Liver (tissue), 8 donors: ENCODE measurements at regions not wholly inside any gene's neighbourhood (a gene's known extent, or its start where the extent isn't known, plus 50 kb on each side); places are given as distances from the start of the nearest gene placed in this dataset.

ENCODE experiments used
- DNase-seq: peaks from one replicate; pipeline ENCODE4 v3.0.0-alpha.2; 2017; ENCODE audit warnings: low spot score
- H3K27ac ChIP-seq, 2 donors: one replicate each; pipeline ENCODE4 v1.7.0; 2013; ENCODE audit warnings: inconsistent platforms in 2 of 2, low read length in 2 of 2, control low read depth in 1 of 2, low read depth in 1 of 2, mild to moderate bottlenecking in 1 of 2
- H3K27me3 ChIP-seq, 4 donors: one replicate each; pipeline versions ENCODE4 v1.6.1 to v1.7.0; 2013; ENCODE audit warnings: low read length in 3 of 4, inconsistent platforms in 1 of 4, mild to moderate bottlenecking in 1 of 4, moderate library complexity in 1 of 4; ENCODE audit not compliant: control insufficient read depth in 4 of 4, insufficient read depth in 4 of 4
- H3K36me3 ChIP-seq, 4 donors: one replicate each; pipeline versions ENCODE4 v1.6.1 to v1.7.0; 2013; ENCODE audit warnings: low read length in 3 of 4, mild to moderate bottlenecking in 3 of 4, low read depth in 1 of 4, moderate library complexity in 1 of 4; ENCODE audit not compliant: control insufficient read depth in 4 of 4, insufficient read depth in 3 of 4
- H3K4me1 ChIP-seq, 4 donors: one replicate each; pipeline versions ENCODE4 v1.6.1 to v1.7.0; 2013; ENCODE audit warnings: low read length in 3 of 4, mild to moderate bottlenecking in 3 of 4, moderate library complexity in 1 of 4; ENCODE audit not compliant: control insufficient read depth in 4 of 4, insufficient read depth in 4 of 4
- H3K4me3 ChIP-seq, 3 donors: one replicate each; pipeline versions ENCODE4 v1.6.1 to v1.7.0; 2013; ENCODE audit warnings: low read length in 3 of 3, control low read depth in 1 of 3, low read depth in 1 of 3, mild to moderate bottlenecking in 1 of 3
- H3K9ac ChIP-seq, 2 donors: one replicate each; pipeline ENCODE4 v1.7.0; 2013; ENCODE audit warnings: low read length in 2 of 2, mild to moderate bottlenecking in 2 of 2, moderate library complexity in 2 of 2, control low read depth in 1 of 2, low read depth in 1 of 2
- H3K9me3 ChIP-seq, 4 donors: one replicate each; pipeline versions ENCODE4 v1.6.1 to v1.7.0; 2013; ENCODE audit warnings: low read length in 3 of 4; ENCODE audit not compliant: control insufficient read depth in 4 of 4
- EGR1 ChIP-seq, 2 donors: IDR thresholded peaks; 2 replicates each; pipeline ENCODE4 v1.6.1; 2016 to 2018; ENCODE audit warnings: antibody characterized with exemption in 2 of 2, low read depth in 2 of 2
- FOXA1 ChIP-seq: IDR thresholded peaks from 2 replicates; pipeline ENCODE4 v1.6.1; 2016; ENCODE audit warnings: antibody characterized with exemption
- FOXA2 ChIP-seq: IDR thresholded peaks from 2 replicates; pipeline ENCODE4 v1.6.1; 2016; ENCODE audit warnings: antibody characterized with exemption
- GABPA ChIP-seq, 2 donors: IDR thresholded peaks in 1 of 2; conservative IDR thresholded peaks in 1 of 2; 2 replicates each; pipeline ENCODE4 v1.6.1; 2016; ENCODE audit warnings: antibody characterized with exemption in 2 of 2, mild to moderate bottlenecking in 1 of 2, moderate library complexity in 1 of 2
- HNF4A ChIP-seq, 2 donors: conservative IDR thresholded peaks; 2 replicates each; pipeline ENCODE4 v1.6.1; 2016; ENCODE audit warnings: antibody characterized with exemption in 2 of 2, mild to moderate bottlenecking in 2 of 2
- HNF4G ChIP-seq: IDR thresholded peaks from 2 replicates; pipeline ENCODE4 v1.6.1; 2016; ENCODE audit warnings: antibody characterized with exemption
- JUND ChIP-seq, 2 donors: IDR thresholded peaks; 2 replicates each; pipeline ENCODE4 v1.6.1; 2016; ENCODE audit warnings: antibody characterized with exemption in 2 of 2
- NR2F2 ChIP-seq: IDR thresholded peaks from 2 replicates; pipeline ENCODE4 v1.6.1; 2016; ENCODE audit warnings: antibody characterized with exemption
- RAD21 ChIP-seq, 2 donors: IDR thresholded peaks; 2 replicates each; pipeline ENCODE4 v1.6.1; 2016; ENCODE audit warnings: antibody characterized with exemption in 2 of 2, mild to moderate bottlenecking in 2 of 2
- RXRA ChIP-seq, 2 donors: IDR thresholded peaks; 2 replicates each; pipeline ENCODE4 v1.6.1; 2017 to 2018; ENCODE audit warnings: antibody characterized with exemption in 2 of 2, mild to moderate bottlenecking in 1 of 2
- SP1 ChIP-seq: IDR thresholded peaks from 2 replicates; pipeline ENCODE4 v1.6.1; 2018; ENCODE audit warnings: antibody characterized with exemption, mild to moderate bottlenecking
- TAF1 ChIP-seq: conservative IDR thresholded peaks from 2 replicates; pipeline ENCODE4 v1.6.1; 2016; ENCODE audit warnings: antibody characterized with exemption, mild to moderate bottlenecking
- YY1 ChIP-seq: IDR thresholded peaks from 2 replicates; pipeline ENCODE4 v1.6.1; 2016; ENCODE audit warnings: antibody characterized with exemption, mild to moderate bottlenecking
- WGBS: extraction: QIAGEN DNeasy Blood & Tissue Kit; methylation state at CpG from one replicate; pipeline ENCODE4 v1.1.7; 2013; 5-methylcytosine and 5-hydroxymethylcytosine counted together
- TF ChIP-seq, protein P1 (sequence below): IDR thresholded peaks from 2 replicates; pipeline ENCODE4 v1.6.1; 2016; ENCODE audit warnings: antibody characterized with exemption, mild to moderate bottlenecking
- TF ChIP-seq, protein P2 (sequence below): IDR thresholded peaks from 2 replicates; pipeline ENCODE4 v1.6.1; 2016; ENCODE audit warnings: antibody characterized with exemption
- TF ChIP-seq, protein P3 (sequence below): IDR thresholded peaks from 2 replicates; pipeline ENCODE4 v1.6.1; 2016; ENCODE audit warnings: antibody characterized with exemption
- TF ChIP-seq, protein P4 (sequence below): fragments of 150-350 bp; IDR thresholded peaks from 2 replicates; pipeline ENCODE4 v1.5.1; 2017; ENCODE audit warnings: improper control_type of control experiment, low read depth, low read length; ENCODE audit not compliant: missing input control
- TF ChIP-seq, protein P5 (sequence below): IDR thresholded peaks from 2 replicates; pipeline ENCODE4 v1.6.1; 2016; ENCODE audit warnings: antibody characterized with exemption
- donor health status: healthy.
- donor health status: healthy.
- donor health status: healthy.
- donor health status: healthy.
- donor health status: healthy.

DNA sequence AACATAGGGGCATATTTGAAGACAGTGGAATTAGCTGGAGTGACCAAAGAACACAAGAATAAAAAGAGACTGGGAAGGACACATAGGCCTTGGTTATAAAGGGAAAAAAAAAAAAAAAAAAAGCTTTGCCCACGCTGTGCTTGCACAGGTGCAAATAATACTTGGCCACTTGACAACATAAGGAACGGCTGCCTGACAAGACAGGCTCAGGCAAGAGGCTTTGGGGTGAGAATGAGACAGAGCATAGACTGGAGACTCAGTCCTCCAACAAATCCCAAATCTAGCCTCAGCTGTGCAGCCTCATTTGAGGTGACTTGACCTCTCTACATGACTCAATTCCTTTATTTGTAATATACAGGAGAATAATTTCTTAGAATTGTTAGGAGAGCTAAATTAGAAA is 332.8 kb upstream of the DYNLRB2 start:
- no peaks in the 10 kb centered on the region for H3K4me1 ChIP-seq
- no peak for TF ChIP-seq JUND (IDR thresholded peaks at IDR 0.05)
- TF ChIP-seq, protein P1, sequence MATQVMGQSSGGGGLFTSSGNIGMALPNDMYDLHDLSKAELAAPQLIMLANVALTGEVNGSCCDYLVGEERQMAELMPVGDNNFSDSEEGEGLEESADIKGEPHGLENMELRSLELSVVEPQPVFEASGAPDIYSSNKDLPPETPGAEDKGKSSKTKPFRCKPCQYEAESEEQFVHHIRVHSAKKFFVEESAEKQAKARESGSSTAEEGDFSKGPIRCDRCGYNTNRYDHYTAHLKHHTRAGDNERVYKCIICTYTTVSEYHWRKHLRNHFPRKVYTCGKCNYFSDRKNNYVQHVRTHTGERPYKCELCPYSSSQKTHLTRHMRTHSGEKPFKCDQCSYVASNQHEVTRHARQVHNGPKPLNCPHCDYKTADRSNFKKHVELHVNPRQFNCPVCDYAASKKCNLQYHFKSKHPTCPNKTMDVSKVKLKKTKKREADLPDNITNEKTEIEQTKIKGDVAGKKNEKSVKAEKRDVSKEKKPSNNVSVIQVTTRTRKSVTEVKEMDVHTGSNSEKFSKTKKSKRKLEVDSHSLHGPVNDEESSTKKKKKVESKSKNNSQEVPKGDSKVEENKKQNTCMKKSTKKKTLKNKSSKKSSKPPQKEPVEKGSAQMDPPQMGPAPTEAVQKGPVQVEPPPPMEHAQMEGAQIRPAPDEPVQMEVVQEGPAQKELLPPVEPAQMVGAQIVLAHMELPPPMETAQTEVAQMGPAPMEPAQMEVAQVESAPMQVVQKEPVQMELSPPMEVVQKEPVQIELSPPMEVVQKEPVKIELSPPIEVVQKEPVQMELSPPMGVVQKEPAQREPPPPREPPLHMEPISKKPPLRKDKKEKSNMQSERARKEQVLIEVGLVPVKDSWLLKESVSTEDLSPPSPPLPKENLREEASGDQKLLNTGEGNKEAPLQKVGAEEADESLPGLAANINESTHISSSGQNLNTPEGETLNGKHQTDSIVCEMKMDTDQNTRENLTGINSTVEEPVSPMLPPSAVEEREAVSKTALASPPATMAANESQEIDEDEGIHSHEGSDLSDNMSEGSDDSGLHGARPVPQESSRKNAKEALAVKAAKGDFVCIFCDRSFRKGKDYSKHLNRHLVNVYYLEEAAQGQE = no peak
- TF ChIP-seq FOXA2 = no peak
- TF ChIP-seq EGR1 (IDR thresholded peaks at IDR 0.05; ENCODE audit: low read depth in 2 of 2) = no peak
- TF ChIP-seq RAD21 (IDR thresholded peaks at IDR 0.05) = no peak
- TF ChIP-seq HNF4G = no peak
- TF ChIP-seq SP1 = no peak
- TF ChIP-seq, protein P2, sequence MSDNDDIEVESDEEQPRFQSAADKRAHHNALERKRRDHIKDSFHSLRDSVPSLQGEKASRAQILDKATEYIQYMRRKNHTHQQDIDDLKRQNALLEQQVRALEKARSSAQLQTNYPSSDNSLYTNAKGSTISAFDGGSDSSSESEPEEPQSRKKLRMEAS = no peak
- no peak for TF ChIP-seq FOXA1
- no peak for TF ChIP-seq TAF1
- TF ChIP-seq, protein P3, sequence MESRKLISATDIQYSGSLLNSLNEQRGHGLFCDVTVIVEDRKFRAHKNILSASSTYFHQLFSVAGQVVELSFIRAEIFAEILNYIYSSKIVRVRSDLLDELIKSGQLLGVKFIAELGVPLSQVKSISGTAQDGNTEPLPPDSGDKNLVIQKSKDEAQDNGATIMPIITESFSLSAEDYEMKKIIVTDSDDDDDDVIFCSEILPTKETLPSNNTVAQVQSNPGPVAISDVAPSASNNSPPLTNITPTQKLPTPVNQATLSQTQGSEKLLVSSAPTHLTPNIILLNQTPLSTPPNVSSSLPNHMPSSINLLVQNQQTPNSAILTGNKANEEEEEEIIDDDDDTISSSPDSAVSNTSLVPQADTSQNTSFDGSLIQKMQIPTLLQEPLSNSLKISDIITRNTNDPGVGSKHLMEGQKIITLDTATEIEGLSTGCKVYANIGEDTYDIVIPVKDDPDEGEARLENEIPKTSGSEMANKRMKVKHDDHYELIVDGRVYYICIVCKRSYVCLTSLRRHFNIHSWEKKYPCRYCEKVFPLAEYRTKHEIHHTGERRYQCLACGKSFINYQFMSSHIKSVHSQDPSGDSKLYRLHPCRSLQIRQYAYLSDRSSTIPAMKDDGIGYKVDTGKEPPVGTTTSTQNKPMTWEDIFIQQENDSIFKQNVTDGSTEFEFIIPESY = no peak
- no peak for TF ChIP-seq YY1
- TF ChIP-seq HNF4A (conservative IDR thresholded peaks at IDR 0.05) = no peak
- no peak for TF ChIP-seq NR2F2
- TF ChIP-seq, protein P4, sequence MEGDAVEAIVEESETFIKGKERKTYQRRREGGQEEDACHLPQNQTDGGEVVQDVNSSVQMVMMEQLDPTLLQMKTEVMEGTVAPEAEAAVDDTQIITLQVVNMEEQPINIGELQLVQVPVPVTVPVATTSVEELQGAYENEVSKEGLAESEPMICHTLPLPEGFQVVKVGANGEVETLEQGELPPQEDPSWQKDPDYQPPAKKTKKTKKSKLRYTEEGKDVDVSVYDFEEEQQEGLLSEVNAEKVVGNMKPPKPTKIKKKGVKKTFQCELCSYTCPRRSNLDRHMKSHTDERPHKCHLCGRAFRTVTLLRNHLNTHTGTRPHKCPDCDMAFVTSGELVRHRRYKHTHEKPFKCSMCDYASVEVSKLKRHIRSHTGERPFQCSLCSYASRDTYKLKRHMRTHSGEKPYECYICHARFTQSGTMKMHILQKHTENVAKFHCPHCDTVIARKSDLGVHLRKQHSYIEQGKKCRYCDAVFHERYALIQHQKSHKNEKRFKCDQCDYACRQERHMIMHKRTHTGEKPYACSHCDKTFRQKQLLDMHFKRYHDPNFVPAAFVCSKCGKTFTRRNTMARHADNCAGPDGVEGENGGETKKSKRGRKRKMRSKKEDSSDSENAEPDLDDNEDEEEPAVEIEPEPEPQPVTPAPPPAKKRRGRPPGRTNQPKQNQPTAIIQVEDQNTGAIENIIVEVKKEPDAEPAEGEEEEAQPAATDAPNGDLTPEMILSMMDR = no peak
- TF ChIP-seq RXRA (IDR thresholded peaks at IDR 0.05) = no peak
- TF ChIP-seq GABPA (IDR thresholded peaks at IDR 0.05 in 1 of 2, conservative IDR thresholded peaks at IDR 0.05 in 1 of 2) = no peak
- TF ChIP-seq, protein P5, sequence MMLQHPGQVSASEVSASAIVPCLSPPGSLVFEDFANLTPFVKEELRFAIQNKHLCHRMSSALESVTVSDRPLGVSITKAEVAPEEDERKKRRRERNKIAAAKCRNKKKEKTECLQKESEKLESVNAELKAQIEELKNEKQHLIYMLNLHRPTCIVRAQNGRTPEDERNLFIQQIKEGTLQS = no peak
- WGBS = 89% methylated on average over 2 of the region's 2 CpGs
- H3K4me3 ChIP-seq = no peak overlapping the region
- DNase-seq = no peak
- no peaks in the 10 kb centered on the region for H3K27me3 ChIP-seq
- H3K9ac ChIP-seq = no peak overlapping the region
- no peak overlapping the region for H3K27ac ChIP-seq
- no peaks in the 10 kb centered on the region for H3K36me3 ChIP-seq
- H3K9me3 ChIP-seq = no peaks in the 10 kb centered on the region

DNA sequence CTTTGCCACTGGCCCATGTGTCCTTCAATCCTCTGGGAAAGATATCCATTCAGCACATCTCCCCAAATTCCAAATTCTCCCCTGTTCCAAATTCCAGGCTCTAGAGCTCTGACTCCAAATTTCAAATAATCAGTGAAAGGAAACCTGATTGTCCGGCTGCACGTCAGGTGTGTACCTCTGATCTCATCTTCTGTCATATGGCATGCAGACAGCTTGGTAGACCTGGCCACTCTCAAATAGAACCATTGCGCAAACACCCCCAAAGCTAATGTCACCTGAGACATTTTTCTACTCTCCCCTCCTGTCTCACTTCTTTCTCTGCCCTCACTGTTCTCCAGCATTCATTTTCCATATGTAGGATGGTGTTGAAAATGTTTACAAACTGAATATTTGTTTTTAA is 337.0 kb upstream of the DYNLRB2 start:
- Histone ChIP-seq H3K27me3 (no peaks in the 10 kb centered on the region), H3K36me3 (no peaks in the 10 kb centered on the region), H3K27ac (no peak overlapping the region), H3K4me3 (no peak overlapping the region), H3K4me1 (no peaks in the 10 kb centered on the region), H3K9ac (no peak overlapping the region), H3K9me3 (no peaks in the 10 kb centered on the region)
- 98% methylated on average over 3 of the region's 3 CpGs for WGBS
- DNase-seq = no peak
- TF ChIP-seq, protein P4 = no peak
- TF ChIP-seq HNF4A (conservative IDR thresholded peaks at IDR 0.05) = no peak
- no peak for TF ChIP-seq JUND (IDR thresholded peaks at IDR 0.05)
- TF ChIP-seq RAD21 (IDR thresholded peaks at IDR 0.05) = no peak
- no peak for TF ChIP-seq FOXA1
- TF ChIP-seq TAF1 = no peak
- TF ChIP-seq FOXA2 = no peak
- no peak for TF ChIP-seq NR2F2
- no peak for TF ChIP-seq RXRA (IDR thresholded peaks at IDR 0.05)
- TF ChIP-seq GABPA (IDR thresholded peaks at IDR 0.05 in 1 of 2, conservative IDR thresholded peaks at IDR 0.05 in 1 of 2) = no peak
- TF ChIP-seq YY1 = no peak
- no peak for TF ChIP-seq SP1
- TF ChIP-seq, protein P2 = no peak
- TF ChIP-seq, protein P3 = no peak
- no peak for TF ChIP-seq HNF4G
- TF ChIP-seq, protein P5 = no peak
- no peak for TF ChIP-seq EGR1 (IDR thresholded peaks at IDR 0.05; ENCODE audit: low read depth in 2 of 2)
